DND-41 (cell line): ENCODE measurements at regions not wholly inside any gene's neighbourhood (a gene's known extent, or its start where the extent isn't known, plus 50 kb on each side); places are given as distances from the start of the nearest gene placed in this dataset.

Experiments used
- ATAC-seq: fragments of 200-7000 bp; cut with Tn5 transposase; 3 replicates; pipeline ENCODE4 v1.9.1; 2021; ENCODE audit warnings: low read depth; ENCODE audit not compliant: insufficient read depth
- DNase-seq: peaks from one replicate; pipeline ENCODE4 v3.0.0-alpha.2; 2020
- H2AFZ ChIP-seq: 2 replicates; pipeline ENCODE4 v1.6.0; 2012; ENCODE audit warnings: low read depth, low read length
- H3K27ac ChIP-seq: 2 replicates; pipeline ENCODE4 v1.5.1; 2012; ENCODE audit warnings: low read length, inconsistent platforms
- H3K27me3 ChIP-seq: fragments of 200-600 bp; sonication (generic); 2 replicates; pipeline ENCODE4 v1.6.0; 2012; ENCODE audit warnings: low read length, mild to moderate bottlenecking, inconsistent platforms; ENCODE audit not compliant: insufficient read depth, poor library complexity
- H3K36me3 ChIP-seq: 2 replicates; pipeline ENCODE4 v1.5.1; 2012; ENCODE audit warnings: low read length, inconsistent platforms; ENCODE audit not compliant: insufficient read depth
- H3K4me1 ChIP-seq: 2 replicates; pipeline ENCODE4 v1.5.1; 2012; ENCODE audit warnings: mild to moderate bottlenecking, low read length; ENCODE audit not compliant: insufficient read depth
- H3K4me2 ChIP-seq: 2 replicates; pipeline ENCODE4 v1.6.0; 2012; ENCODE audit warnings: mild to moderate bottlenecking, moderate library complexity, low read length, inconsistent platforms; ENCODE audit not compliant: insufficient read depth
- H3K4me3 ChIP-seq, 2 experiments: fragments of 200-600 bp in 1 of 2; shearing (Covaris generic) in 1 of 2; 2 replicates each; pipeline ENCODE4 v1.5.1; 2012 to 2016; ENCODE audit warnings: inconsistent platforms in 2 of 2, low read length in 2 of 2, mild to moderate bottlenecking in 2 of 2, low read depth in 1 of 2, moderate library complexity in 1 of 2
- H3K79me2 ChIP-seq: 2 replicates; pipeline ENCODE4 v1.6.0; 2012; ENCODE audit warnings: low read length, inconsistent platforms; ENCODE audit not compliant: insufficient read depth
- H3K9ac ChIP-seq: 2 replicates; pipeline ENCODE4 v1.6.0; 2012; ENCODE audit warnings: low read depth, mild to moderate bottlenecking, inconsistent platforms, low read length, moderate library complexity
- H3K9me3 ChIP-seq: 2 replicates; pipeline ENCODE4 v1.5.1; 2012; ENCODE audit warnings: low read length, moderate library complexity, mild to moderate bottlenecking, inconsistent platforms; ENCODE audit not compliant: insufficient read depth, severe bottlenecking
- H4K20me1 ChIP-seq: 2 replicates; pipeline ENCODE4 v1.6.0; 2012; ENCODE audit warnings: low read length; ENCODE audit not compliant: insufficient read depth
- EZH2 ChIP-seq: IDR thresholded peaks from 3 replicates; pipeline ENCODE4 v1.6.1; 2012; ENCODE audit warnings: borderline replicate concordance, low read depth, mild to moderate bottlenecking, moderate library complexity, low read length, inconsistent platforms; ENCODE audit not compliant: severe bottlenecking
- TF ChIP-seq, protein P1 (sequence below): IDR thresholded peaks from 2 replicates; pipeline ENCODE4 v1.5.1; 2012; ENCODE audit warnings: borderline replicate concordance, low read length, moderate library complexity, mild to moderate bottlenecking; ENCODE audit not compliant: poor library complexity, severe bottlenecking; ENCODE audit errors: extremely low read depth

DNA sequence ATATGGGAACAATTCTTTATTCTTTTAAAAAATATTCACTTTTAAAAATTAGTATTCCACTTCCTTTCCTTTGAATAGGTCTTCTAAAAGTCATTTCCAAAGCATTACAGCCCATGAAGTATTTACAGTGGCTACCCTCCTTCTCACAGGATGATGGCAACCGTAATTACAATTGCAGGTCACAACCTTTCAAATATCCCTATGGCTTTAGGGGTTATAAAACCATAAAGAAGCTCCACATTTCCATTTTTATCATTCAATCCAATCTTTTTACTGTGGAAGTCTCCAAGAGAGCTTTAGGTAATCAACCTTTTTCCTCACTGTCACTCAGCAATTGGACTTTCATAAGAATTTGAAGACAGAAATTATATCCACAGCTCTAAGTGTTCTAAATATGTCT, 488.9 kb upstream of the CA10 start:
- Histone ChIP-seq H3K4me1 (no peaks in the 10 kb centered on the region), H2AFZ (no peak overlapping the region), H3K4me2 (no peak overlapping the region), H3K27me3 (no peaks in the 10 kb centered on the region), H3K36me3 (no peaks in the 10 kb centered on the region), H3K27ac (no peak overlapping the region), H3K9ac (no peak overlapping the region), H3K79me2 (no peaks in the 10 kb centered on the region), H3K4me3 (no peak overlapping the region), H4K20me1 (no peaks in the 10 kb centered on the region), H3K9me3 (no peaks in the 10 kb centered on the region)
- no peak for TF ChIP-seq EZH2
- TF ChIP-seq, protein P1, sequence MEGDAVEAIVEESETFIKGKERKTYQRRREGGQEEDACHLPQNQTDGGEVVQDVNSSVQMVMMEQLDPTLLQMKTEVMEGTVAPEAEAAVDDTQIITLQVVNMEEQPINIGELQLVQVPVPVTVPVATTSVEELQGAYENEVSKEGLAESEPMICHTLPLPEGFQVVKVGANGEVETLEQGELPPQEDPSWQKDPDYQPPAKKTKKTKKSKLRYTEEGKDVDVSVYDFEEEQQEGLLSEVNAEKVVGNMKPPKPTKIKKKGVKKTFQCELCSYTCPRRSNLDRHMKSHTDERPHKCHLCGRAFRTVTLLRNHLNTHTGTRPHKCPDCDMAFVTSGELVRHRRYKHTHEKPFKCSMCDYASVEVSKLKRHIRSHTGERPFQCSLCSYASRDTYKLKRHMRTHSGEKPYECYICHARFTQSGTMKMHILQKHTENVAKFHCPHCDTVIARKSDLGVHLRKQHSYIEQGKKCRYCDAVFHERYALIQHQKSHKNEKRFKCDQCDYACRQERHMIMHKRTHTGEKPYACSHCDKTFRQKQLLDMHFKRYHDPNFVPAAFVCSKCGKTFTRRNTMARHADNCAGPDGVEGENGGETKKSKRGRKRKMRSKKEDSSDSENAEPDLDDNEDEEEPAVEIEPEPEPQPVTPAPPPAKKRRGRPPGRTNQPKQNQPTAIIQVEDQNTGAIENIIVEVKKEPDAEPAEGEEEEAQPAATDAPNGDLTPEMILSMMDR, result no peak
- DNase-seq, result no peak
- ATAC-seq, result no peak

DNA sequence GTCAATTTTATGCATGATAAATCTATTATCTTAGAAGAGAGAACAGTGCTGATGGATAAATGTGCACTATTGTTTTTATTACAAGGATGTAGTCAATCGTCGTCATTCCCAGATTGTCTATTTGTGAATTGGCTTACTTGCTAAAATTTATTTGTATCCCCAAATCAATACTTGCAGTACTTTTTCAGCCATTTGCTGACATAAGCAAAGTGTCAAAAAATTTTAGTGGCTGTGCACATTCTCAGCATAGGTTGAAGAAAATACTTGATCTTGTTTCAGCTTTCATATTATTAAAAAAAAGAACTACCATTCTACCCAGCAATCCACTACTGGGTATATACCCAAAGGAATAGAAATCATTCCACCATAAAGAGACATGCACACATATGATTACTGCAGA, 477.9 kb upstream of the CA10 start:
- DNase-seq (no peak), ATAC-seq (no peak)
- TF ChIP-seq EZH2, result no peak
- TF ChIP-seq, protein P1, result no peak
- H3K9me3 ChIP-seq, result no peaks in the 10 kb centered on the region
- no peak overlapping the region for H3K4me2 ChIP-seq
- H4K20me1 ChIP-seq, result no peaks in the 10 kb centered on the region
- no peaks in the 10 kb centered on the region for H3K36me3 ChIP-seq
- H3K27ac ChIP-seq, result no peak overlapping the region
- no peaks in the 10 kb centered on the region for H3K79me2 ChIP-seq
- no peak overlapping the region for H3K4me3 ChIP-seq
- no peak overlapping the region for H3K9ac ChIP-seq
- no peaks in the 10 kb centered on the region for H3K4me1 ChIP-seq
- H3K27me3 ChIP-seq, result no peaks in the 10 kb centered on the region
- no peak overlapping the region for H2AFZ ChIP-seq

DNA sequence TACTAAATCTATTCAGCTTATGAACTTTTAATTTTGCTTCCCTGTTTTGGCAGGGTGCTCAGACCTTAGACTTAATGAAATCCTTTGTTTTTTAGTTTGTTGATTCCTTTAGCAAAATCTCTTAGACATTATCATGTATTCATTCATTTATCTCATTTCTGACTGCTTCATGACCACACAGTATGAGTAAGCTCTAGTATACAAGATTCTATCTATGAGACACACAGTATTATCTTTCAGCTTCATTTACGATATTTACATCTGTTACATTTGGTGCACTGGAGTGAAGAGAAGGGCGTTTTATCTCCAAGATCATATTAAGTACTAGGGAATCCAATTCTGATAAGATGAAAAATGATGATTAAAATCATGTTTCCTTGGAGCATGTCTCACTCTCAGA, 448.1 kb upstream of the CA10 start:
- DNase-seq (no peak), ATAC-seq (no peak)
- Histone ChIP-seq H3K79me2 (no peaks in the 10 kb centered on the region), H3K36me3 (no peaks in the 10 kb centered on the region), H3K27ac (no peak overlapping the region), H3K4me3 (no peak overlapping the region), H3K9me3 (no peaks in the 10 kb centered on the region), H3K4me2 (no peak overlapping the region), H2AFZ (no peak overlapping the region), H4K20me1 (no peaks in the 10 kb centered on the region), H3K27me3 (no peaks in the 10 kb centered on the region), H3K9ac (no peak overlapping the region), H3K4me1 (no peaks in the 10 kb centered on the region)
- TF ChIP-seq, protein P1, result no peak

DNA sequence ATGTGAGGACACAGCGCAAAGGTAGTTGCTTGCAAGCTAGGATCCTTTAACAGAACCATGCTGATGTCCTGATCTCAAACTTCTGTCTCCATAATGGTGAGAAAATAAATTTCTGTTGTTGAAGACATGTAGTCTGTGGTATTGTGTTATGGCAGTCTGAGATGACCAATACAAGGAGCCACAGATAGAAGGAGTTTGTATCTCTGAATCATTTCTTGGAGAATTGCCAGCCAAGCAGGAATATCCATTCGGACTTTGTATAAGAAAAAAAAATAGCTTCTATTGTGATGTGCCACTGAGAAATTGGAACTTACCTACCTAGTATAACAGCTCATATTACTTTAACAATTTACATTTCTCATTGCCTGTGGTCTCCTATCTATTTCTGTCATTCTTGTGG, 447.6 kb upstream of the CA10 start:
- Histone ChIP-seq H3K9me3 (no peaks in the 10 kb centered on the region), H3K27me3 (no peaks in the 10 kb centered on the region), H2AFZ (no peak overlapping the region), H3K27ac (no peak overlapping the region), H3K4me3 (no peak overlapping the region), H3K4me2 (no peak overlapping the region), H3K4me1 (no peaks in the 10 kb centered on the region), H3K36me3 (no peaks in the 10 kb centered on the region), H3K9ac (no peak overlapping the region), H3K79me2 (no peaks in the 10 kb centered on the region), H4K20me1 (no peaks in the 10 kb centered on the region)
- TF ChIP-seq, protein P1, result no peak
- TF ChIP-seq EZH2, result no peak
- ATAC-seq (no peak), DNase-seq (no peak)
